ENCODE measurements at regions not wholly inside any gene's neighbourhood (a gene's known extent, or its start where the extent isn't known, plus 50 kb on each side); places are given as distances from the start of the nearest gene placed in this dataset.

- ATAC-seq (no peak), DNase-seq (ENCODE audit: extremely low read depth in 1 of 4, low spot score in 3 of 4) (no peak), FAIRE-seq (no peak)
- Histone ChIP-seq H3K79me2 (ENCODE audit: control insufficient read depth, insufficient read depth, low read length) (no peaks in the 10 kb centered on the region), H3K4me3 (no peak overlapping the region), H3K9me1 (ENCODE audit: control insufficient read depth, insufficient read depth, low read length) (no peaks in the 10 kb centered on the region), H3K9me3 (replicated peaks; ENCODE audit: control insufficient read depth, insufficient read depth, low read depth, low read length) (no peaks in the 10 kb centered on the region), H3K36me3 (ENCODE audit: control insufficient read depth, insufficient read depth, low read length) (no peaks in the 10 kb centered on the region), H3K27me3 (ENCODE audit: control insufficient read depth in 2 of 2, insufficient read depth in 2 of 2, low read length in 2 of 2) (no peaks in the 10 kb centered on the region), H4K20me1 (replicated peaks; ENCODE audit: control insufficient read depth, insufficient read depth, low read length) (no peaks in the 10 kb centered on the region), H3K9ac (ENCODE audit: insufficient read depth in 1 of 2, low read depth in 2 of 2, low read length in 2 of 2) (no peak overlapping the region), H2AFZ (ENCODE audit: low read depth, low read length) (no peak overlapping the region), H3K27ac (ENCODE audit: extremely low read depth, low read depth, low read length) (no peak overlapping the region), H3K4me2 (ENCODE audit: insufficient read depth, low read length) (no peak overlapping the region), H3K4me1 (replicated peaks in 1 of 2; ENCODE audit: control insufficient read depth in 2 of 2, insufficient read depth in 2 of 2, low read length in 2 of 2) (no peaks in the 10 kb centered on the region)
- ChIA-PET CTCF (ENCODE audit: low intra/inter-chr PET ratio) (no interaction called here), POLR2A (no interaction called here)
- in situ Hi-C loops (cut with MboI) (no loop called here), intact Hi-C loops (cut with micrococcal nuclease) (no loop called here)
- TF ChIP-seq RNF219 (CRISPR knock-in tag; IDR thresholded peaks at IDR 0.05) (no peak), GTF2F1 (IDR thresholded peaks at IDR 0.05; ENCODE audit: low read depth, low read length) (no peak), HMBOX1 (IDR thresholded peaks at IDR 0.05) (no peak), E2F5 (CRISPR knock-in tag; IDR thresholded peaks at IDR 0.05) (no peak), ZNF830 (CRISPR knock-in tag; IDR thresholded peaks at IDR 0.05) (no peak), ZNF445 (CRISPR knock-in tag; IDR thresholded peaks at IDR 0.05; ENCODE audit: low read depth) (no peak), KLF16 (IDR thresholded peaks at IDR 0.05) (no peak)
- 0% methylated on average over 2 of the region's 2 CpGs for WGBS (ENCODE audit: insufficient coverage, low coverage, missing lambda C conversion rate)
- BruUV-seq (replicated peaks): no TSS peak
Measured at GRCh38 chr4:43242606-43243005, 350.1 kb downstream of the GRXCR1 start.
